CD14-positive monocyte (primary cell): ENCODE measurements at regions not wholly inside any gene's neighbourhood (a gene's known extent, or its start where the extent isn't known, plus 50 kb on each side); places are given as distances from the start of the nearest gene placed in this dataset.

Experiments
- DNase-seq, 3 donors: peaks; one replicate each; pipeline ENCODE4 v3.0.0-alpha.2; 2011 to 2022
- H2AFZ ChIP-seq: 2 replicates; pipeline ENCODE4 v1.6.0; 2012; ENCODE audit warnings: mild to moderate bottlenecking, low read depth, low read length, inconsistent platforms; ENCODE audit not compliant: insufficient read depth, poor library complexity, severe bottlenecking
- H3K27ac ChIP-seq, 2 donors: 1 replicate in 1 of 2; 2 replicates in 1 of 2; pipeline ENCODE4 v1.5.1; 2012 to 2013; ENCODE audit warnings: low read length in 2 of 2, control low read depth in 1 of 2, inconsistent platforms in 1 of 2, low read depth in 1 of 2, mild to moderate bottlenecking in 1 of 2
- H3K27me3 ChIP-seq, 2 donors: one replicate each; pipeline versions ENCODE4 v1.6.0 to v1.6.1; 2011 to 2013; ENCODE audit warnings: low read length in 2 of 2; ENCODE audit not compliant: control insufficient read depth in 2 of 2, insufficient read depth in 2 of 2
- H3K36me3 ChIP-seq, 2 donors: replicated peaks in 1 of 2; 1 replicate in 1 of 2; 2 replicates in 1 of 2; pipeline versions ENCODE4 v1.5.1 to v1.6.1; 2012 to 2013; ENCODE audit warnings: low read length in 2 of 2, control low read depth in 1 of 2, inconsistent platforms in 1 of 2, mild to moderate bottlenecking in 1 of 2; ENCODE audit not compliant: insufficient read depth in 2 of 2, control insufficient read depth in 1 of 2
- H3K4me1 ChIP-seq, 2 donors: 1 replicate in 1 of 2; 2 replicates in 1 of 2; pipeline versions ENCODE4 v1.5.1 to v1.6.1; 2012 to 2013; ENCODE audit warnings: low read length in 2 of 2, control low read depth in 1 of 2, inconsistent platforms in 1 of 2, mild to moderate bottlenecking in 1 of 2, moderate library complexity in 1 of 2; ENCODE audit not compliant: insufficient read depth in 2 of 2, control insufficient read depth in 1 of 2
- H3K4me2 ChIP-seq: replicated peaks from 2 replicates; pipeline ENCODE3; 2012; ENCODE audit warnings: low read length, moderate library complexity, mild to moderate bottlenecking; ENCODE audit not compliant: poor library complexity, severe bottlenecking; ENCODE audit errors: extremely low read depth
- H3K4me3 ChIP-seq, 3 experiments: fragments of 200-600 bp in 1 of 3; sonication (generic) in 1 of 3; replicated peaks in 1 of 3; 1 replicate in 2 of 3; 2 replicates in 1 of 3; pipeline ENCODE4 v1.5.1; 2011 to 2013; ENCODE audit warnings: low read length in 3 of 3, mild to moderate bottlenecking in 3 of 3, control low read depth in 2 of 3, low read depth in 2 of 3, inconsistent platforms in 1 of 3, moderate library complexity in 1 of 3
- H3K79me2 ChIP-seq: 2 replicates; pipeline ENCODE4 v1.6.0; 2012; ENCODE audit warnings: mild to moderate bottlenecking, control low read depth, inconsistent platforms, low read length, moderate library complexity; ENCODE audit not compliant: insufficient read depth
- H3K9ac ChIP-seq: 2 replicates; pipeline ENCODE4 v1.6.0; 2017; ENCODE audit warnings: low read length, mild to moderate bottlenecking; ENCODE audit not compliant: insufficient read depth, poor library complexity, severe bottlenecking
- H3K9me3 ChIP-seq, 2 donors: replicated peaks in 1 of 2; 1 replicate in 1 of 2; 2 replicates in 1 of 2; pipeline versions ENCODE4 v1.5.1 to v1.6.1; 2012 to 2013; ENCODE audit warnings: low read length in 2 of 2, control low read depth in 1 of 2; ENCODE audit not compliant: control insufficient read depth in 1 of 2, insufficient read depth in 1 of 2
- H4K20me1 ChIP-seq: 2 replicates; pipeline ENCODE4 v1.6.0; 2012; ENCODE audit warnings: mild to moderate bottlenecking, low read length, control low read depth, moderate library complexity; ENCODE audit not compliant: insufficient read depth
- H3K27ac Mint-ChIP-seq, 7 donors: one replicate each; pipeline ENCODE4 v1.8.0; 2020; ENCODE audit warnings: mild to moderate bottlenecking in 7 of 7, mixed read lengths in 7 of 7, moderate library complexity in 6 of 7, inconsistent platforms in 2 of 7
- H3K27me3 Mint-ChIP-seq, 3 donors: one replicate each; pipeline ENCODE4 v1.8.0; 2021 to 2022; ENCODE audit warnings: low read depth in 3 of 3, mild to moderate bottlenecking in 3 of 3, mixed read lengths in 3 of 3, moderate library complexity in 3 of 3, inconsistent platforms in 1 of 3
- H3K36me3 Mint-ChIP-seq, 2 donors: one replicate each; pipeline ENCODE4 v1.8.0; 2020; ENCODE audit warnings: mixed read lengths in 2 of 2, inconsistent platforms in 1 of 2, mild to moderate bottlenecking in 1 of 2
- H3K4me1 Mint-ChIP-seq: one replicate; pipeline ENCODE4 v1.8.0; 2020; ENCODE audit warnings: mild to moderate bottlenecking, mixed read lengths
- H3K4me3 Mint-ChIP-seq, 2 donors: one replicate each; pipeline ENCODE4 v1.8.0; 2020; ENCODE audit warnings: mild to moderate bottlenecking in 2 of 2, mixed read lengths in 2 of 2, moderate library complexity in 1 of 2
- H3K9me3 Mint-ChIP-seq, 7 donors: one replicate each; pipeline ENCODE4 v1.8.0; 2020 to 2022; ENCODE audit warnings: mixed read lengths in 7 of 7, mild to moderate bottlenecking in 6 of 7, moderate library complexity in 6 of 7, inconsistent platforms in 2 of 7
- WGBS: methylation state at CpG from one replicate; pipeline ENCODE4 v1.1.5; 2013; ENCODE audit warnings: missing lambda C conversion rate; ENCODE audit not compliant: insufficient coverage; 5-methylcytosine and 5-hydroxymethylcytosine counted together
- intact Hi-C, 2 donors: fragments of 100-400 bp; cut with micrococcal nuclease; formaldehyde crosslinking; loops; one replicate each; pipeline versions ENCODE4 v1.15.0 to v1.15.1; 2023
- TF ChIP-seq, protein P1 (sequence below): fragments of 200-600 bp; IDR thresholded peaks from one replicate; pipeline ENCODE4 v1.8.0; 2022; ENCODE audit warnings: antibody characterized with exemption, mild to moderate bottlenecking

GRCh38 chr18:43656547-43656946, 379.3 kb upstream of the SYT4 start:
- Mint-ChIP-seq H3K9me3 (peaks cover 0 to 6% (median 2%) of the 10 kb centered on the region in 7 donors), H3K27me3 (no peaks in the 10 kb centered on the region), H3K36me3 (no peaks in the 10 kb centered on the region), H3K4me1 (no peaks in the 10 kb centered on the region), H3K4me3 (no peak overlapping the region), H3K27ac (no peak overlapping the region)
- Histone ChIP-seq H3K79me2 (no peaks in the 10 kb centered on the region), H3K27me3 (no peaks in the 10 kb centered on the region), H2AFZ (no peak overlapping the region), H3K4me3 (no peak overlapping the region), H3K9ac (no peak overlapping the region), H3K9me3 (no peaks in the 10 kb centered on the region), H4K20me1 (no peaks in the 10 kb centered on the region), H3K27ac (no peak overlapping the region), H3K4me2 (no peak overlapping the region), H3K4me1 (no peaks in the 10 kb centered on the region), H3K36me3 (no peaks in the 10 kb centered on the region)
- WGBS = no CpG with 5 or more reads among the region's 2 CpGs
- TF ChIP-seq, protein P1, sequence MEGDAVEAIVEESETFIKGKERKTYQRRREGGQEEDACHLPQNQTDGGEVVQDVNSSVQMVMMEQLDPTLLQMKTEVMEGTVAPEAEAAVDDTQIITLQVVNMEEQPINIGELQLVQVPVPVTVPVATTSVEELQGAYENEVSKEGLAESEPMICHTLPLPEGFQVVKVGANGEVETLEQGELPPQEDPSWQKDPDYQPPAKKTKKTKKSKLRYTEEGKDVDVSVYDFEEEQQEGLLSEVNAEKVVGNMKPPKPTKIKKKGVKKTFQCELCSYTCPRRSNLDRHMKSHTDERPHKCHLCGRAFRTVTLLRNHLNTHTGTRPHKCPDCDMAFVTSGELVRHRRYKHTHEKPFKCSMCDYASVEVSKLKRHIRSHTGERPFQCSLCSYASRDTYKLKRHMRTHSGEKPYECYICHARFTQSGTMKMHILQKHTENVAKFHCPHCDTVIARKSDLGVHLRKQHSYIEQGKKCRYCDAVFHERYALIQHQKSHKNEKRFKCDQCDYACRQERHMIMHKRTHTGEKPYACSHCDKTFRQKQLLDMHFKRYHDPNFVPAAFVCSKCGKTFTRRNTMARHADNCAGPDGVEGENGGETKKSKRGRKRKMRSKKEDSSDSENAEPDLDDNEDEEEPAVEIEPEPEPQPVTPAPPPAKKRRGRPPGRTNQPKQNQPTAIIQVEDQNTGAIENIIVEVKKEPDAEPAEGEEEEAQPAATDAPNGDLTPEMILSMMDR = no peak
- intact Hi-C loops = no loop called here
- DNase-seq = no peak

GRCh38 chr18:43661570-43661969, 384.3 kb upstream of the SYT4 start:
- no peak for DNase-seq
- H2AFZ ChIP-seq = no peak overlapping the region

More at GRCh38 chr18:43661570-43661969, 384.3 kb upstream of the SYT4 start:
- no peak overlapping the region for H3K27ac ChIP-seq
- intact Hi-C loops = no loop called here
- H3K4me2 ChIP-seq = no peak overlapping the region
- no peak overlapping the region for H3K9ac ChIP-seq
- Mint-ChIP-seq H3K9me3 (no peaks in the 10 kb centered on the region), H3K27ac (no peak overlapping the region), H3K27me3 (no peaks in the 10 kb centered on the region), H3K36me3 (no peaks in the 10 kb centered on the region), H3K4me3 (no peak overlapping the region), H3K4me1 (no peaks in the 10 kb centered on the region)
- no peaks in the 10 kb centered on the region for H3K9me3 ChIP-seq
- H3K36me3 ChIP-seq = no peaks in the 10 kb centered on the region
- WGBS = 0% methylated on average over 1 of the region's 2 CpGs
- no peaks in the 10 kb centered on the region for H3K79me2 ChIP-seq
- TF ChIP-seq, protein P1 = no peak
- no peak overlapping the region for H3K4me3 ChIP-seq
- no peaks in the 10 kb centered on the region for H3K27me3 ChIP-seq
- no peaks in the 10 kb centered on the region for H4K20me1 ChIP-seq
- no peaks in the 10 kb centered on the region for H3K4me1 ChIP-seq
